Hepatocyte (in vitro differentiated cells): ENCODE measurements at regions not wholly inside any gene's neighbourhood (a gene's known extent, or its start where the extent isn't known, plus 50 kb on each side); places are given as distances from the start of the nearest gene placed in this dataset.

Experiments used
- CTCF ChIP-seq: fragments of 200-600 bp; sonication (generic); IDR thresholded peaks from 2 replicates; pipeline ENCODE4 v1.5.1; 2016; ENCODE audit warnings: antibody characterized with exemption, mild to moderate bottlenecking; ENCODE audit not compliant: poor library complexity
- EZH2 ChIP-seq: fragments of 200-600 bp; sonication (generic); IDR thresholded peaks from 2 replicates; pipeline ENCODE4 v1.6.1; 2016; ENCODE audit warnings: antibody characterized with exemption, mild to moderate bottlenecking, borderline replicate concordance
- EZH2phosphoT487 ChIP-seq: fragments of 200-600 bp; sonication (generic); IDR thresholded peaks from one replicate; pipeline ENCODE4 v1.6.1; 2018; ENCODE audit warnings: antibody characterized with exemption, mild to moderate bottlenecking, low read depth, moderate library complexity; ENCODE audit not compliant: unreplicated experiment, severe bottlenecking

GRCh38 chr6:137283940-137284810 lies 65.0 kb upstream of the IFNGR1 start:
- TF ChIP-seq CTCF (no peak), EZH2 (no peak), EZH2phosphoT487 (no peak)
